ENCODE measurements at regions not wholly inside any gene's neighbourhood (a gene's known extent, or its start where the extent isn't known, plus 50 kb on each side); places are given as distances from the start of the nearest gene placed in this dataset.
"Not testable (repeated sequence)": the region's sequence is repeated elsewhere in the genome, so short reads cannot be mapped to it uniquely, and the experiment has no call there.

DNA sequence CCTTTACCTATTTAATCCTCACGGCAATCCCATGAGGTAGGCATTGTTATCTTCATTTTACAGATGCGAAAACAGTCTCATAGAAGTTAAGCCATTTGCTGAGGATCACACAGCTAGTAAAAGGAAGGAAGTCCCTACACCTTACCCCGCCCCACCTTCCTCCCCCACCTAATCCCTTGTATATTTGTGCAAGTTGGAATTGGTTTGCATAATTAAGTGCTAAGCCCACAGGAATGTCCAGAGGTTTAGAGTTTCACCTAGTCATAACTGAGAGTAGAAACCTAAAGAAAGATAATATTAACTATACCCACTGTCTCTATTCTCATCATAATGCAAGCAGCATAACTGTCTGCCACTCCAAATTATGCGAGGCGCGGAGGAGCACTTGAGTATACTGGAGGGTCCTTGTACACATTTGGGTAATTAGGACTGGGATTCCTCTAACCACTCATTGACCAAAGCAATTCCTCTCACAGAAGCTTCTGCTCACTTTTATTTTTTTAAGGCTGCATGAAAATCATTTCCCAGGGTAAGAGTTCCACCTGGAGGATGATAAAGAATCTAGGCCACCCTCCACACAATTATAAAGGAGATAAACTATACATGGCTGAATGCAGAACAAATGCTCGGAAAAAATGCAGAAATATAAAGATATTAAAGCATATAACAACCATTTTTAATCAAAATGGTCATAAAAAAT lies 199.9 kb downstream of the FAM181B start:
- DNase-seq: no peak

DNA sequence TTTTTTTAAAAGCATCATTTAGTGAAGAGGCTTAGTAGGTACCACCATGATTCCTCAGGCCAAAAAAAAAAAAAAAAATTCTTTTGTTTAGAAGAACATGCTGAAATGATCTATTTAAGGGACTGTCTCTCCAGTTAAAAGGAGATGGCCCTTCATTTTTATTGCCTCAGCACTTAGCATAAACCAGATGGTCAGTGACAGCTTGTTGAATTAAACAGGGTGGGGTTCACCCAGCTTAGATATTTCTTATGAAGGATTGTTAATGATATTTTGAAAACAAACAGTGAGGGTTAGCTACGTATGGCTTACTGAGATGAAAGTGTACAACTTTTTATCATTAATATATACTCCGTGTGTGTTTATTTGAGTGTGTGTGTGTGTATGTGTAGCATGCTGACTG lies 203.7 kb downstream of the FAM181B start:
- DNase-seq: no peak

DNA sequence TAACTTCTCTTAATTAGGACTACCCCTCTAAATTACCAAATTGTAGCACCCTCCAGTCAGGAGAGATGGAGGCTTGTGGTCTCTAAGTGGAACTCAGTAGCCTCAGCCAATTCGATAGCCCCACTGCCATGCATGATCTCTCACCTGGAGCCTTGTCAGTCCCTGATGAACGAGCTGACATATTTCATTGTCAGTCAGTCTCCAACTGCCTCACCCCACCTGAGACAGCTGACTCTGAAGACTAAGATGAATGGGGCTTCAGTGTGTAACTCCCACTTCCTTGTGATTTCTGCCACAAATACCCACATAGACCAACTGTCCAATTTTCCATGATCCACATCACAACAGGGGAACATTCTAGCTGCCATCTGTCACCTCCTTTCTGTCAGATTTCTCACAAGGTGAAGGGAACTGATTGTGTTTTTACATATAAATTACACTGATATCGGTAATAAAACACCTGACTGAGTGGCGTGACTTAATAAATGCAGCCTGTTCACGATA lies 206.5 kb downstream of the FAM181B start:
- no peak for DNase-seq

DNA sequence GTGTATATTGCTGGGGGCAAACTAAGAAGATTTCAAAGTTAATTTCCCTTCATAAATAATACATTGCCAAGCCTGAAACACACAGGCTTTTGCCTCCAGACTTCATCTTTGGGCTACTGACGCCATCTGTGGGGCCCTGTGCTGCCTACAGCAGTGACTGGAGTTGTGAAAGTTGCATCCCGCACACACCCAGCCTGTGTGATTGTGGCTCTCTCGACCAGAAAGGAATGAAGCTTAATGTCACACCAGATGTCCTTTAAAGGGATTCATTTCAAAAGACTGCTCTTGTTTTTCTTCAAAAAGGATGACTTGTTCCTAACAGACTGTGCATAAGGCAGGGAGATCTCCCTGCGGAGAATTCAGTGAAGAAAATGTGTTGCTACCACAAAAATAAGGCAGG lies 210.5 kb downstream of the FAM181B start:
- no peak for DNase-seq

DNA sequence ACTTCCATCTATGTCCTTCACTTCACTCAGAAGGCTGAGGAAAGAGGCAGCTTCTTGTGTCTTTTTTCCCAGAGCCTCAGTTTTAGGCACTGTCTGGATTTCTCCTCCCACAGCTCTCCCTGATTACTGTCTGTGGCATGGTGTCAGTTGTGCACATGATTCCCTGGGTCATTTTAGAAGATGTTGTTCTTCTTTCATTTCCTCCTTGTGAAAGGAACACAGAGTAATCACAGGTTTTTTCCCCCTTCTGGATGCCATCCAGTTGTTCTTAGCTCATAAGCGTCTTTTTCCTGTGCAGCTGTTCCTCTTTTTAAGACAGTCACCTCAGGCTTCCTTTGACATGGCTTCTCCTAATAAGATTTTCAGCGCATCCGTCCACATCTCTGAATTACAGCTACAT lies 212.2 kb downstream of the FAM181B start:
- no peak for DNase-seq

DNA sequence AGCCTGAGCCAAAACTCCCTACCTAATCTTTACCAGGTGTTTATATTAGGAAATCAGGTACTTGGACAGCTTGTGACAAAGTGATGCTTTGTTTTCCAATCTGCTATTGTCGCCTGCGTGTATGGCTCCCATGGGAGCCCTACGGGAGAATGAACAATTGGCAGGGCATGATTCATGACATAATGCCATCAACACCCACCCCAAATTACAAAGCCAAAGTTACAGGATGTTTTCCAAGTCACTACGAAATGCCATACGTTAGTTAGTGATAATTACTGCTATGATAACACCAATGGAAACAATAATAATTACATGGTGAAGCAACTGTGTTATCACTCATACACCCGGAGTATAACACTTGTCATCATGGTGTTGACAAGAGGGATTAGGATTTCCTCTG lies 226.4 kb downstream of the FAM181B start:
- no peak for DNase-seq

DNA sequence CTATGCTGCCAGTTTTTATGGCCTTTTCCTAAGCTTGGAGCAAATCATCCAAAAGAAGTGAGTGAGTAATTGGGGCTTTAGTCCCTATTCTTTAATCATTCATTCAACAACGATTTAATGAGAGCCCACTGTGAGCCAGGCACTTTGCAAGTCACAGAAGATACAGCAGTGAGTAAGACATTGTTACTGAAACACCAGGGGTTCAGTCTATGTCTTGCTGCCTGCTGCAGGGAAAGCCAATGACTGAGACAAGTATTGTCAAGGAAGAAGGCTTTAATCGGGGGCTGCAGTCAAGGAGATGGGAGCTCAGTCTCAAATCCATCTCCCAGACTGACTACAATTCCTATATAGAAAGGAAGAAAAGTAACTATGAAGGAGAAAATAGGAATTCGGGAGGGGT lies 228.3 kb downstream of the FAM181B start:
- no peak for DNase-seq

DNA sequence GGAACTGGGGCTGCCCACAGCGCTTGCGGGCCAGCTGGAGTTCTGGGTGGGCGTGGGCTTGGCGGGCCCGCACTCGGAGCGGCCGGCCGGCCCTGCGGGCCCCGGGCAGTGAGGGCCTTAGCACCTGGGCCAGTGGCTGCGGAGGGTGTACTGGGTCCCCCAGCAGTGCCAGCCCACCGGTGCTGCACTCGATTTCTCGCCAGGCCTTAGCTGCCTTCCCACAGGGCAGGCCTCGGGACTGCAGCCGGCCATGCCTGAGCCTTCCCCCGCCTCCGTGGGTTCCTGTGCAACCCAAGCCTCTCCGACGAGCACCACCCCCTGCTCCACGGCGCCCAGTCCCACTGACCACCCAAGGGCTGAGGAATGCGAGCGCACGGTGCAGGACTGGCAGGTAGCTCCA lies 232.5 kb downstream of the FAM181B start:
- not testable (repeated sequence) for DNase-seq

DNA sequence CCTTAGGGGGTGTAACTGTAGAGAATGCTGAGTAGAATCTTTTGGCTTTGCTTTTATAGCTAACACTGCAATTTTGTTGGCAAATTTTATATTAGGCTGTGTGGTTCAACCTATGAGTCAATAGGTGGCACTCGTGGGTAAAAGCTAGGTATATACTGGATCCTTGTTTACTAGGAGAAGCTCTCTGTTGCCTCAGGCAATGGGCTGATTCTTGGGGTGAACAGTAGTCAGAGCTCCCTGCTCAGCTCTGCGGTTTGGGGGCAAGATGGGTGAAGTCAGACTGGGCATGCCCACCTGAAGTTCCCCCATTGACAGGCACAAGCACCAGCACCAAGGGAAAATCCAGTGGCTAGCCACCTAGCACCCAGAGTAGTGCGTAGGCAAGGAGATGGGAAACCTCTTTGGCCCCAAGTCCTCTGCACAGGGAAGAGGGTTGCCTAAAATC lies 238.7 kb downstream of the FAM181B start:
- no peak for DNase-seq

DNA sequence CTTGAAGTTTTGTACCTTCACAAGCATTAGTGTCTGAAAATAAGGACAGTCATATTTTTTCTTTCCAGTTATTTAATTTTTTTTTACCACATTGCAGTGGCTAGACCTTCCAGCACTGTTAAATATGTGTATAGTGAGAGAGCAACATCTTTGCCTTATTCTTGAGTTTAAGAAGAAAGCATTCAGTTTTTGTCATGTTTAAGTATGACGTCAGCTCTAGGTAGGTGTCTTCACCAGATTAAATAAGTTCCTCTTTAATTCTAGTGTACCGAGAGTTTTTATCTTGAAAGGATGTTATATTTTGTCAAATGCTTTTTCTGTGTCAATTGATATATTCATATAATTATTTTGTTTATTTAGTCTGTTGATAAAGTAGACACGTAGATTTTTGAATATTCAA lies 258.8 kb downstream of the FAM181B start:
- DNase-seq: no peak

DNA sequence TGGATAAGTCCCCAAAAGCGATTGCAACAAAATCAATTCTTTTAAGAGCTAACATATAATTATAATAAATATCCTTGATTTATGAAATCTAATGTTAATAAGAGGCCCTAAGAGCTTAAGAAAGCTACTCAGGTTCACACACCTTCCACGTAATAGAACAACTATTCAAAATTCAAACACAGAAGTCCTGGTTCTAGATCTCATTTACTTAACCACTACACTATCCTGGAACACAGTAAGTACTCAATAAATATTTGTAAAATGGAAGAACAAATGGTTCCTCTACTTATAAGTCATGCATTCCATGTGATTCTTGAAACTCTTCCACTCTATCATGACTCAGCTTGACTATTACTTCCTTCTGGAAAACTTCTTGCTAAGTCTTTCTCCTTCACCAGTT lies 268.2 kb downstream of the FAM181B start:
- DNase-seq: no peak

DNA sequence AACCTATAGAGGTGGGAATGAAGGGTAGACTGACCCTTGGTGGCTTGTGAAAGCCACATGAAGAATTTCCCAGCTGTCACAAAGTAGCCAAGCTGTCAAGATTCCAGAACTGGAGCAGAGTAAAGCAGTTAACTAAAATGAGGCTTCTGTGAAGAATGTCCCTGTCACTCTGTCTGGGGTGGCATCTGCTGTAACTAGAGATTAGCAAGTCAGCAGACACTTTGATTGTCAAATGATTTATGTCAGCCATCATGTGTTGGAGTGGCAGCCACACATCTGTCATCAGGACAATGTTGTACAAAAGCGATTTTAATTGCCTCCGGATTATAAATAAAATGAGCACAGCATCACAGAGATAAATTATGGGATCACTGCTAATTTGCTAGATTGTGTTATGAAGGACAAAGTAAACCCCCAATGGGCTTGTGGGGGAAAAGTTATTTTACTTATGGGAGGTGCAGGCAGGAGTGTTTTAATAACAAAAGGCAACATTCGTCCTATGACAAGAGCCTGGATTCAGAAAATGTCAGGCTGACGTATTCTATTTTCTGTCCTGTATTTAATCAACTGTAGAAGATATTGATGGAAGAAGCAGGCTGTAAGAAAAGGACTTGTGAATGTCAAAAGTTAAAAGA lies 270.9 kb downstream of the FAM181B start:
- DNase-seq: no peak

DNA sequence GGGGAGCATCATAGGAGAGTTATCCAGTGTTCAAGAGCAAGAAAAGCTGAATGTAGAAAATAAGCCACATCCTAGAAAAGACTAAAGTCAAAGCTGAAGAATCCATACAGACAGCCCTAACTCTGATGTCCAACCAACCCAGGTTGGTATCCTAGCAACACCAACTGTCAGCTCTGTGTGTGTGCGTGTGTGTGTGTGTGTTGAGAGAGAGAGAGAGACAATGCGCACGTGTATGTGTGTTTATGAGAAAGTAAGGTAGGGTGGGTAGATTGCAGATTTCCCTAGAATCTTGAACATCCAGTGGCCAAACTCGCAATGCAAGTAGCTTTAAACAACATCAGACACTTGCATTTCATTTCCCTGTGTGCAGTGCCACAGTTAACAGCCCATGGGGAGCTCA lies 274.9 kb downstream of the FAM181B start:
- DNase-seq: no peak

DNA sequence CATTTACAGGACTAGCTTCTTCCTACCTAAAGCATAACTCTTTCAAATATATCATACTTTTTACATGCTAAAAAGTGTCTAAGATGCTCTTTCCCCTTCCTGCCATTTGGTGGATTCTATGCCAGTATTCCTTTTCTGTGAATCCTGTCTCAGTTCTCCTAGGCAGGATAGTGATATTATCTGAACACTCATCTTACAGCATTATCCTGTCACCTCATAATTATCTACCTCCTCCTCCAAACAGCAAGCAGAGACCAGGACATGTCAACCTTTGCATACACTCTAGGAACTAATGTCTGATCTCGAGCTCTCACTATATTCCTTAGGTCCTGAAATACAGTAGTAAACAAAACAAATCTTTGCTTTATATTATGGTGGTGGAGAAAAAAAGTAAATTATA lies 275.5 kb downstream of the FAM181B start:
- DNase-seq: no peak

DNA sequence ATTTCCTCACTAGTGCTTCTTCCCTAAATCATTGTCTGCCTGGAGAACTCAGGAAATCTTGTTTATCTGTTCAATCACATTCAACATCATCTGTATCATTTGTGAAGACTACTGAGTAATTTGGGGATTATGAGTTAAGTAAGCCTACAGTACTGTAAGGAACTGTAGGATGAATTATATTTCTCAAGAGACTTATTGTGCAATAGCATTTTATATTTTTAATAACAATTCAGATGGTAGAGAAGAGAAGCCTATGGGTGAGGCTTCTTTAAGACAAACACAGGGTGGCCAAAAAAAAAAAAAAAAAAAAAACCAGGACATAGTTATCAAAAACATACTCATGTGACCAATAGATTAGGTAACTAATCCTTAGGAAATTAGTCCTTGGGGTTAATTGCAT lies 282.7 kb downstream of the FAM181B start:
- DNase-seq: no peak

DNA sequence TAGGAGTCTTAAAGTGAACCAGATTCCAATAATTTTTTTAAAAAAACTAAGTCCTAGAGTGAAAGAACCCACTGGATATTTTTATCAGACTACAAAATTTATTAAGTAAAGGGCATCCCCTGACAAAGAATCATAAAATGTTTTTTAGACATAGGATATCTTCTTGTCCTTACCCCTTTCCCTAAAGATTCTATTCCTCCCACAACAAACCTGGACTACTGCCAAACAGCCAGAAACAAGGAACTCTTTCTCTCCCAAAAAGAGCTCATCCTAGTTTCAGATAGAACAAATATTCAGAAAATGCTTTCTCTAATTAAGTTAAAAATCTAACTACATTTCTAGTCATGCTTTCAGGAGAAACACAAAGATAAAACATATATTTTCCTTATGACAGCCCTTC lies 327.1 kb downstream of the FAM181B start:
- DNase-seq: no peak

DNA sequence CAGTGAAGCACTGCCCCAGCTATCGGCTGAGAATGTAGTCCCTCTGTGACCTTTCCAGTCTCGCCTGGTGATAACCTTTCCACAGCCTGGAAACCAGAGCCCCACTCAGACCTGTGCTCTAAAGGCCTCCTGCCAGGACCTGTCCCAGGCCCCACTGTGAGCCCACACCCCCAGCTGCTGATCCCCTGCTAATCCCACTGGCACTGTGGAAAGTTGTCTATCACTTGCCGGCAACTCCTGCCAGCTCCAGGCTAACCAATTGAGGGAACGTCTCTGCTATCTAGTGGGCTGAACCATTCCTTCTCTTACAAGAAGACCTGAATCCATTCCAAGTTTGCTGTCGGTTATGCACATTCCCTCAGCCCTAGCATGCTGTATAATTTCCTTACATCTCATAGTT lies 328.2 kb downstream of the FAM181B start:
- no peak for DNase-seq

DNA sequence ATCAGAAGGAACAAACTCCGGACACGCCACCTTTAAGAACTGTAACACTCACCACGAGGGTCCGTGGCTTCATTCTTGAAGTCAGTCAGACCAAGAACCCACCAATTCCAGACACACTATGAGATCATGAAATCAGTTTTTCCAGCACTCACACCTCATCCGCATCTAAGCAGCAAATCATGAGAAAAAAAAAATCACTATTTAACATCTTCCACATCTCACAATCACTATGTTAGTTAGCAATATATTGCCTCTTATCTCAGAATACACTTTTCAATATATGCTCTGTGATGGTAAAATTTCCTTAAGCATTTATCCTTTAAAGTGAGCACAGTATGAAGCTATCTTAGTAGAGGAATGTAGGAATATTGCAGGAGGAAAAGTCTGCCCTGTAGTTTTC lies 328.7 kb downstream of the FAM181B start:
- DNase-seq: no peak

DNA sequence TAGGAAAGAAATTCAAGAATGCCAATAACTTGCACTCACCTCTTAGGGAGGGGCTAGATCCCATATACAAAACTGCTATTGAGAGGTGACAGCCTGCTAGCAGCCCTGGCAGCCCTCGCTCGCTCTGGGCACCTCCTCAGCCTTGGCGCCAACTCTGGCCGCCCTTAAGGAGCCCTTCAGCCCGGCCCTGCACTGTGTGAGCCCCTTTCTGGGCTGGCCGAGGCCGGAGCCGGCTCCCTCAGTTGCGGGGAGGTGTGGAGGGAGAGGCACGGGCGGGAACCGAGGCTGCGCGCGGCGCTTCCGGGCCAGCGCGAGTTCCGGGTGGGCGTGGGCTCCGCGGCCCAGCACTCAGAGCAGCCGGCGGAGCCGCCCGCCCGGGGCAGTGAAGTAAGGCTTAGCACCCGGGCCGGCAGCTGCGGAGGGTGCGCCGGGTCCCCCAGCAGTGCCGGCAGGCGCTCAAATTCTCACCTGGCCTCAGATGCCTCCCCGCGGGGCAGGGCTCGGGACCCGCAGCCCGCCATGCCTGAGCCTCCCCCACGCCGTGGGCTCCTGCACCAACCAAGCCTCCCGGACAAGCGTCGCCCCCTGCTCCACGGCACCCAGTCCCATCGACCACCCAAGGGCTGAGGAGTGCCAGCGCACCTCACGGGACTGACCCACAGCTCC lies 329.9 kb downstream of the FAM181B start:
- no peak for DNase-seq

DNA sequence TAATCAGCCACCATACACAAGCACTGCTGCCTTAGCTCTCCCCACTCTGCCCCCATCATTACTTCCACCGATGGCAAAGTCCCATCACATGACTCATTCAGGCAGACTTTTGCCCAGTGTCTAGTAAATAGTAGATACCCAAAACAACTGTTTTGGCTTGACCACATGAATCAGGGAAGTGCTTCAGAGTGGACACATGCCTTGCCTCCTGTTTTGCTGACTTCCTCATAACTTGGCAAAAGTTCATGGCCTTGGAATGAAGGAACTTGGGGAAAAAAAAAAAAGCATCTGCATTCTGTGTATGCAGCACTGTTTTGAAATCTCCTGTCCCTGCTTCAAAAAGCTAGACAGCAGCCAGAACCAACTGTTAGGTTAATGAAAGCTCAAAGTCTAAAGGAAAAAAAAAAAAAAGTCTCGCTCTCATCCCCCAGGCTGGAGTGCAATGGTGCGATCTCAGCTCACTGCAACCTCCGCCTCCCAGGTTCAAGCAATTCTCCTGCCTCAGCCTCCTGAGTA lies 335.3 kb downstream of the FAM181B start:
- DNase-seq: no peak

DNA sequence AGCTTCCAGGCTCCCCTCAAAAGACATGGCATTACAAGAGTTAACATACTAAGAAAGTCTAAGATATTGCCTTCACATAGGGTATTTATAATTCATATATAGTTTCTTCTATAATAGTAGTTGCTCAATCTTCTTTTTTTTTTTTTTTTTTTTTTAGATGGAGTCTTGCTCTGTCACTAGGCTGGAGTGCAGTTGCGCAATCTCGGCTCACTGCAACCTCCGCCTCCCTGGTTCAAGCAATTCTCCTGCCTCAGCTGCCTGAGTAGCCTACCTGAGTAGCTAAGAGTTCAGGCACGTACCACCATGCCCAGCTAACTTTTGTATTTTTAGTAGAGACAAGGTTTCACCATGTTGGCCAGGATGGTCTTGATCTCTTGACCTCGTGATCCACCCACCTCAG lies 337.0 kb downstream of the FAM181B start:
- DNase-seq: not testable (repeated sequence)

DNA sequence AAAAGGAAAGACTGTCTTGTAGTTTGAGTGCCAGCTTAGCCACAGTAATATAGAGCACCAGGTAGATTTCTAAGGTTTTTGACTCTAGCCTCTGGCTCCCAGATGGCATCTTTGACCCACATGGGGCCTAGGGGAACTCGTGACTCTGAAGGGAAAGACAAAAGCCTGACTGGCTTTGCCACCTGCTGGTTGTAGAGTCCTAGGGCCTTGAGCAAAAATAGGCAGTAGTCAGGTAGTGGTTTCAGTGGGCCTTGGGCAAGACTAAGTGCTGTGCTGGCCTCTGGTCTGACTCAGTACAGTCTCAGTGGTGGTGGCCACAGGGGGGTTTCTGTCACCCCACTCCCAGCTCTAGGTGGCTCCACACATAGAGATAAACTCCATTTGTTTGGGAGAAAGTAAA lies 349.4 kb downstream of the FAM181B start:
- DNase-seq: no peak

DNA sequence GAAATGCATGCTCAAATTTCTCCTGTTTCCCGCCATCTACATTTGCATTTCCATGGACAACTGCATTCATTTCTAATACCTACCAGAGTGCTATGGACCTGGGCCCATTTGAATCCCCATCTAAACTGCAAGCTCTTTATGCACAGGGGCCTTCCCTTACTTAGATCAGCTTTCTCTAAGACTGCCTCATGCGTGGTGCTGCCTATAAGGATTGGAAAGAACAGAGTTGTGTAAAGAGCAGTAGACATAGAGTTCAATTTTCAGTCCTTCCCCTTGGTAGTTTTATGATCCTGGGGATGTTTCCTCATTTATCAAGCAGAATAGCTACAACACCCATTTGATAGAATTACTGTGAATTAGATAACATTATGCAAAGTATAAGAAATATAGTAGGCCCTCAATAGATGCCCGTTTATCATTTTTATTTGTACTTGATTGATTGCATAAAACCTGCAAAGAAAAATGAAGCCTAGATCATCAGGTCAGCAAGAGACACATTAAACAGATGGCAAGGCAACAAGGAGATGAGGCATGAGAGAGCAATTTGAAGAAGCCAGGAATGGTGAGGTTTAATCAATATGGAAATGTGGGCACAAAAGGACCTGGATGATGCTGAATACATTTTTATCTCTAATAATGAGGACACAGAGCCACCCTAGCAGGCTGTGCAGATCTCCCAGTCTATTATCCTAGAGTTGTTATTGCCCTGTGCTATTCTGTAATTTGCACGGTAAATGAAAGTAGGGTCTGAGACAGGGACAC lies 359.7 kb downstream of the FAM181B start:
- DNase-seq: no peak

Measured in activated CD8-positive, alpha-beta memory T cell treated with anti-CD3 and anti-CD28 coated beads, Interleukin-2, amount 50 U/mL, for 4 hours (primary cell).